GM23248 (cell line): ENCODE measurements at regions not wholly inside any gene's neighbourhood (a gene's known extent, or its start where the extent isn't known, plus 50 kb on each side); places are given as distances from the start of the nearest gene placed in this dataset.

Experiments
- DNase-seq: peaks from one replicate; pipeline ENCODE4 v3.0.0-alpha.2; 2015
- H2AFZ ChIP-seq: fragments of 200-600 bp; sonication (generic); 2 replicates; pipeline ENCODE4 v1.6.1; 2016; ENCODE audit warnings: antibody characterized with exemption
- H3F3A ChIP-seq: fragments of 200-600 bp; sonication (generic); 2 replicates; pipeline ENCODE4 v1.6.1; 2016; ENCODE audit warnings: mild to moderate bottlenecking, antibody characterized with exemption, mixed run types; ENCODE audit not compliant: insufficient read depth
- H3K27ac ChIP-seq: fragments of 200-600 bp; sonication (generic); 2 replicates; pipeline ENCODE4 v1.5.1; 2016; ENCODE audit warnings: mild to moderate bottlenecking
- H3K27me3 ChIP-seq: fragments of 200-600 bp; sonication (generic); replicated peaks from 2 replicates; pipeline ENCODE4 v1.6.1; 2016; ENCODE audit warnings: mild to moderate bottlenecking; ENCODE audit not compliant: insufficient read depth
- H3K36me3 ChIP-seq: fragments of 200-600 bp; sonication (generic); 2 replicates; pipeline ENCODE4 v1.6.1; 2016; ENCODE audit warnings: low read depth, mild to moderate bottlenecking
- H3K4me1 ChIP-seq: fragments of 200-600 bp; sonication (generic); 2 replicates; pipeline ENCODE4 v1.6.1; 2016; ENCODE audit warnings: mild to moderate bottlenecking; ENCODE audit not compliant: insufficient read depth
- H3K4me2 ChIP-seq: fragments of 200-600 bp; sonication (generic); one replicate; pipeline ENCODE4 v1.6.1; 2016; ENCODE audit warnings: mild to moderate bottlenecking; ENCODE audit not compliant: unreplicated experiment
- H3K4me3 ChIP-seq: fragments of 200-600 bp; sonication (generic); 2 replicates; pipeline ENCODE4 v1.5.1; 2016; ENCODE audit warnings: mild to moderate bottlenecking
- H3K79me2 ChIP-seq: fragments of 200-600 bp; sonication (generic); 2 replicates; pipeline ENCODE4 v1.6.1; 2016; ENCODE audit warnings: mild to moderate bottlenecking; ENCODE audit not compliant: insufficient read depth
- H3K9ac ChIP-seq: fragments of 200-600 bp; sonication (generic); 2 replicates; pipeline ENCODE4 v1.6.1; 2016; ENCODE audit warnings: mild to moderate bottlenecking
- H3K9me2 ChIP-seq: fragments of 200-600 bp; sonication (generic); 2 replicates; pipeline ENCODE4 v1.6.1; 2016; ENCODE audit warnings: mixed run types, mild to moderate bottlenecking, moderate library complexity; ENCODE audit not compliant: insufficient read depth
- H3K9me3 ChIP-seq: fragments of 200-600 bp; sonication (generic); one replicate; pipeline ENCODE4 v1.6.1; 2017; ENCODE audit warnings: low read depth
- H4K20me1 ChIP-seq: fragments of 200-600 bp; sonication (generic); 2 replicates; pipeline ENCODE4 v1.6.0; 2016; ENCODE audit not compliant: insufficient read depth
- EZH2 ChIP-seq: fragments of 200-600 bp; sonication (generic); IDR thresholded peaks from 2 replicates; pipeline ENCODE4 v1.6.1; 2018; ENCODE audit warnings: antibody characterized with exemption, mild to moderate bottlenecking; ENCODE audit not compliant: insufficient read depth, poor library complexity, severe bottlenecking
- EZH2phosphoT487 ChIP-seq: fragments of 200-600 bp; sonication (generic); IDR thresholded peaks from 2 replicates; pipeline ENCODE4 v1.6.1; 2018; ENCODE audit warnings: antibody characterized with exemption, moderate library complexity, mild to moderate bottlenecking, low read depth; ENCODE audit not compliant: insufficient read depth
- WGBS, 2 experiments: methylation state at CpG; one replicate each; pipeline ENCODE4 v1.1.6; 2015 to 2017; ENCODE audit warnings: low lambda C conversion rate in 2 of 2, low coverage in 1 of 2; ENCODE audit errors: missing lambda C conversion rate in 2 of 2; 5-methylcytosine and 5-hydroxymethylcytosine counted together
- in situ Hi-C: fragments of 300-500 bp; cut with MboI; formaldehyde crosslinking; loops from 2 replicates; pipeline ENCODE4 v1.15.0; 2020

GRCh38 chr7:26587536-26587935 lies 276.9 kb downstream of the SKAP2 start:
- Histone ChIP-seq H4K20me1 (no peaks in the 10 kb centered on the region), H3F3A (no peaks in the 10 kb centered on the region), H3K4me1 (no peaks in the 10 kb centered on the region), H3K27ac (no peak overlapping the region), H3K27me3 (peaks cover 8% of the 10 kb centered on the region), H3K4me3 (no peak overlapping the region), H3K79me2 (no peaks in the 10 kb centered on the region), H3K9me3 (no peaks in the 10 kb centered on the region), H3K36me3 (no peaks in the 10 kb centered on the region), H2AFZ (no peak overlapping the region), H3K4me2 (no peak overlapping the region), H3K9ac (no peak overlapping the region), H3K9me2 (no peaks in the 10 kb centered on the region)
- TF ChIP-seq EZH2, result no peak
- TF ChIP-seq EZH2phosphoT487, result no peak
- WGBS, 2 experiments, result 56 to 59% methylated on average over 10 of the region's 10 CpGs
- DNase-seq, result no peak
- in situ Hi-C loops, result no loop called here

- DNase-seq, result no peak
- in situ Hi-C loops, result no loop called here
- no peaks in the 10 kb centered on the region for H3K79me2 ChIP-seq
- H4K20me1 ChIP-seq, result no peaks in the 10 kb centered on the region
- H3K9me2 ChIP-seq, result no peaks in the 10 kb centered on the region
- WGBS, 2 experiments, result 5 to 13% methylated on average over 1 of the region's 1 CpG
- H2AFZ ChIP-seq, result no peak overlapping the region
- peaks cover 8% of the 10 kb centered on the region for H3K27me3 ChIP-seq
- H3K9me3 ChIP-seq, result no peaks in the 10 kb centered on the region
- H3K27ac ChIP-seq, result no peak overlapping the region
- H3K36me3 ChIP-seq, result no peaks in the 10 kb centered on the region
- H3F3A ChIP-seq, result no peaks in the 10 kb centered on the region
- TF ChIP-seq EZH2, result no peak
- TF ChIP-seq EZH2phosphoT487, result no peak
- H3K9ac ChIP-seq, result no peak overlapping the region
- no peaks in the 10 kb centered on the region for H3K4me1 ChIP-seq
- H3K4me2 ChIP-seq, result no peak overlapping the region
- H3K4me3 ChIP-seq, result no peak overlapping the region
Observed at GRCh38 chr7:26588511-26588910, 275.9 kb downstream of the SKAP2 start.

GRCh38 chr7:26590709-26591108 lies 273.7 kb downstream of the SKAP2 start:
- Histone ChIP-seq H3K27ac (no peak overlapping the region), H3K9me3 (no peaks in the 10 kb centered on the region), H3K27me3 (peaks cover 20% of the 10 kb centered on the region), H3K4me3 (no peak overlapping the region), H3K9ac (no peak overlapping the region), H3K9me2 (no peaks in the 10 kb centered on the region), H3F3A (no peaks in the 10 kb centered on the region), H3K4me1 (no peaks in the 10 kb centered on the region), H4K20me1 (no peaks in the 10 kb centered on the region), H3K36me3 (no peaks in the 10 kb centered on the region), H2AFZ (no peak overlapping the region), H3K79me2 (no peaks in the 10 kb centered on the region), H3K4me2 (no peak overlapping the region)
- no peak for TF ChIP-seq EZH2
- no peak for TF ChIP-seq EZH2phosphoT487
- no peak for DNase-seq
- in situ Hi-C loops, result no loop called here
- 41 to 64% methylated on average over 2 of the region's 2 CpGs for WGBS, 2 experiments

- no peak for TF ChIP-seq EZH2phosphoT487
- Histone ChIP-seq H3K27me3 (peaks cover 20% of the 10 kb centered on the region), H4K20me1 (no peaks in the 10 kb centered on the region), H3F3A (no peaks in the 10 kb centered on the region), H3K4me2 (no peak overlapping the region), H2AFZ (no peak overlapping the region), H3K4me3 (no peak overlapping the region), H3K9me2 (no peaks in the 10 kb centered on the region), H3K9me3 (no peaks in the 10 kb centered on the region), H3K36me3 (no peaks in the 10 kb centered on the region), H3K79me2 (no peaks in the 10 kb centered on the region), H3K9ac (no peak overlapping the region), H3K4me1 (no peaks in the 10 kb centered on the region), H3K27ac (no peak overlapping the region)
- no peak for DNase-seq
- in situ Hi-C loops, result no loop called here
Observed at GRCh38 chr7:26592011-26592410, 272.4 kb downstream of the SKAP2 start.

GRCh38 chr7:26593393-26593792 lies 271.0 kb downstream of the SKAP2 start:
- TF ChIP-seq EZH2, result no peak
- H3K4me2 ChIP-seq, result no peak overlapping the region
- no peak overlapping the region for H3K9ac ChIP-seq
- no peaks in the 10 kb centered on the region for H3K36me3 ChIP-seq
- peaks cover 20% of the 10 kb centered on the region for H3K27me3 ChIP-seq
- WGBS, 2 experiments, result 2 to 3% methylated on average over 9 of the region's 9 CpGs
- DNase-seq, result peak; percentile 3
- H3K4me1 ChIP-seq, result no peaks in the 10 kb centered on the region
- H3K27ac ChIP-seq, result no peak overlapping the region
- in situ Hi-C loops, result no loop called here
- H2AFZ ChIP-seq, result no peak overlapping the region
- H4K20me1 ChIP-seq, result no peaks in the 10 kb centered on the region
- no peaks in the 10 kb centered on the region for H3K9me2 ChIP-seq
- H3F3A ChIP-seq, result no peaks in the 10 kb centered on the region
- no peak overlapping the region for H3K4me3 ChIP-seq
- no peaks in the 10 kb centered on the region for H3K79me2 ChIP-seq
- no peaks in the 10 kb centered on the region for H3K9me3 ChIP-seq
